ENCODE measurements at regions not wholly inside any gene's neighbourhood (a gene's known extent, or its start where the extent isn't known, plus 50 kb on each side); places are given as distances from the start of the nearest gene placed in this dataset.

DNA sequence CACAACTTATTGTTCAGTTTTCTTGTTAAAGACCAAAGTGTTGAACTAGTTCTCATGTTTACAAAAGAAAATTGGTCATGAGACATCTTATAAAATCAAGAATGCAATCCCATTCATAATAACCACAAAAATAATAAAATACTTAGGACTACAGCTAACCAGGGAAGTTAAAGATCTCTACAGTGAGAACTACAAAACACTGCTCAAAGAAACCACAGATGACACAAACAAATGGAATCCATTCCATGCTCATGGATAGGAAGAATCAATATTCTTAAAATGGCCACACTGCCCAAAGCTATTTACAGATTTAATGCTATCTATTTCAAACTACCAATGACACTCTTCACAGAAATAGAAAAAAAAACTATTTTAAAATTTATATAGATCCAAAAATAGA lies 1354.8 kb upstream of the CDH2 start:
- Histone ChIP-seq H3K36me3 (ENCODE audit: control insufficient read depth, insufficient read depth, low read length) (no peaks in the 10 kb centered on the region), H3K9me3 (no peaks in the 10 kb centered on the region), H3K4me3 (ENCODE audit: low read depth, low read length) (no peak overlapping the region), H3K27me3 (replicated peaks; ENCODE audit: control insufficient read depth, insufficient read depth, low read length) (no peaks in the 10 kb centered on the region), H3K4me1 (no peaks in the 10 kb centered on the region)
- intact Hi-C loops (cut with micrococcal nuclease; ENCODE audit: unreplicated experiment) = no loop called here
- TF ChIP-seq, protein P1, sequence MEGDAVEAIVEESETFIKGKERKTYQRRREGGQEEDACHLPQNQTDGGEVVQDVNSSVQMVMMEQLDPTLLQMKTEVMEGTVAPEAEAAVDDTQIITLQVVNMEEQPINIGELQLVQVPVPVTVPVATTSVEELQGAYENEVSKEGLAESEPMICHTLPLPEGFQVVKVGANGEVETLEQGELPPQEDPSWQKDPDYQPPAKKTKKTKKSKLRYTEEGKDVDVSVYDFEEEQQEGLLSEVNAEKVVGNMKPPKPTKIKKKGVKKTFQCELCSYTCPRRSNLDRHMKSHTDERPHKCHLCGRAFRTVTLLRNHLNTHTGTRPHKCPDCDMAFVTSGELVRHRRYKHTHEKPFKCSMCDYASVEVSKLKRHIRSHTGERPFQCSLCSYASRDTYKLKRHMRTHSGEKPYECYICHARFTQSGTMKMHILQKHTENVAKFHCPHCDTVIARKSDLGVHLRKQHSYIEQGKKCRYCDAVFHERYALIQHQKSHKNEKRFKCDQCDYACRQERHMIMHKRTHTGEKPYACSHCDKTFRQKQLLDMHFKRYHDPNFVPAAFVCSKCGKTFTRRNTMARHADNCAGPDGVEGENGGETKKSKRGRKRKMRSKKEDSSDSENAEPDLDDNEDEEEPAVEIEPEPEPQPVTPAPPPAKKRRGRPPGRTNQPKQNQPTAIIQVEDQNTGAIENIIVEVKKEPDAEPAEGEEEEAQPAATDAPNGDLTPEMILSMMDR (IDR thresholded peaks at IDR 0.05; ENCODE audit: insufficient read depth in 1 of 2, low read depth in 1 of 2, low read length in 1 of 2, severe bottlenecking in 1 of 2, unreplicated experiment in 1 of 2) = no peak
- POLR2A ChIA-PET = no interaction called here
- CTCF ChIA-PET = no interaction called here
- no peaks in the 10 kb centered on the region for H3K27me3 Mint-ChIP-seq (ENCODE audit: insufficient read depth, unreplicated experiment)
- H3K27ac Mint-ChIP-seq (ENCODE audit: unreplicated experiment) = no peak overlapping the region
- no peak for DNase-seq
- no peaks in the 10 kb centered on the region for H3K36me3 Mint-ChIP-seq (ENCODE audit: insufficient read depth, unreplicated experiment)
- H3K4me3 Mint-ChIP-seq (ENCODE audit: unreplicated experiment) = no peak overlapping the region
- BruUV-seq (replicated peaks) = no TSS peak
- H3K9me3 Mint-ChIP-seq (ENCODE audit: unreplicated experiment) = no peaks in the 10 kb centered on the region
- no peaks in the 10 kb centered on the region for H3K4me1 Mint-ChIP-seq (ENCODE audit: low read depth, unreplicated experiment)

DNA sequence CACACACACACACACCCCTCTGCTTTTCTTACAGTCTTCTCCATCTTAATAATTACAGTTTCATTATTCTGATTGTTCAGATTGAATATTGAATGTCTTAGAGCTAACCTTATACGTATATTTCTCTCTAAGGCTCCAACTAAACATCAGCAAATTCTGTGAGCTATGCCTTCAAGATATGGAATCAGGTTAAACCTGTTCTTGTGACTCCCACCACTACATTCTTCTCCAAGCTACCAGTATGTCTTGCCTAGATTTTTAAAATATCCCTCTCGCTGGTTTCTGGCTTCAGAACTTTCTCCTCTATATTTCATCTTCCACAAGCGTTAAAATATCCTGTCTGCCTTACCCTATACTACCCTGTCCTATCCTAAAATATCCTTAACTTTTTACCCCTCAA lies 1346.4 kb upstream of the CDH2 start:
- peaks cover 2% of the 10 kb centered on the region for H3K27me3 Mint-ChIP-seq (ENCODE audit: insufficient read depth, unreplicated experiment)
- H3K4me1 Mint-ChIP-seq (ENCODE audit: low read depth, unreplicated experiment) = no peaks in the 10 kb centered on the region
- POLR2A ChIA-PET = no interaction called here
- BruUV-seq (replicated peaks) = no TSS peak
- H3K36me3 ChIP-seq (ENCODE audit: control insufficient read depth, insufficient read depth, low read length) = no peaks in the 10 kb centered on the region
- no peak overlapping the region for H3K4me3 Mint-ChIP-seq (ENCODE audit: unreplicated experiment)
- H3K27ac Mint-ChIP-seq (ENCODE audit: unreplicated experiment) = no peak overlapping the region
- CTCF ChIA-PET = no interaction called here
- H3K36me3 Mint-ChIP-seq (ENCODE audit: insufficient read depth, unreplicated experiment) = no peaks in the 10 kb centered on the region
- intact Hi-C loops (cut with micrococcal nuclease; ENCODE audit: unreplicated experiment) = no loop called here
- no peaks in the 10 kb centered on the region for H3K27me3 ChIP-seq (replicated peaks; ENCODE audit: control insufficient read depth, insufficient read depth, low read length)
- H3K4me1 ChIP-seq = no peaks in the 10 kb centered on the region
- H3K9me3 ChIP-seq = no peaks in the 10 kb centered on the region
- no peaks in the 10 kb centered on the region for H3K9me3 Mint-ChIP-seq (ENCODE audit: unreplicated experiment)
- no peak for DNase-seq
- H3K4me3 ChIP-seq (ENCODE audit: low read depth, low read length) = no peak overlapping the region
- TF ChIP-seq, protein P1 (IDR thresholded peaks at IDR 0.05; ENCODE audit: insufficient read depth in 1 of 2, low read depth in 1 of 2, low read length in 1 of 2, severe bottlenecking in 1 of 2, unreplicated experiment in 1 of 2) = no peak

DNA sequence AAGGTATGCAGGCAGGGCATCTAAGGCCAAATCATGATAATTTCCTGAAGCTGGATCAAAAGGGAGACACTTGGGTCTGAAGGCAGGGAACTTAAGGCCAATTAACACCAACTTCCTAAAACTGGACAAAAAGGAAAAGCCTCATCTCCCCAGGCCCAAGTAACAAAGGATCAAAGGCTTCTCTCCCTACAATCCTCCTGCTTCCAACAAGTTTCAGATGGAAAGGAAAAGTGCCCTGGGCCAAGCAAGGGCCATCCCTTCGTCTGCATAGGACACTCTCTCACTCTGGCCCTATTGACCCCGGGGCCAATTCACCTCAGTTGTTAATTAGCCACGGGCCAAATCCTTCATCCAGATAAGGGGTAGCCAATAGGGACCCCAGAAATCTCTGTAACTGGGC lies 1335.8 kb upstream of the CDH2 start:
- POLR2A ChIA-PET = no interaction called here
- no peak overlapping the region for H3K4me3 Mint-ChIP-seq (ENCODE audit: unreplicated experiment)
- Histone ChIP-seq H3K4me3 (ENCODE audit: low read depth, low read length) (no peak overlapping the region), H3K36me3 (ENCODE audit: control insufficient read depth, insufficient read depth, low read length) (no peaks in the 10 kb centered on the region), H3K9me3 (no peaks in the 10 kb centered on the region), H3K27me3 (replicated peaks; ENCODE audit: control insufficient read depth, insufficient read depth, low read length) (no peaks in the 10 kb centered on the region), H3K4me1 (no peaks in the 10 kb centered on the region)
- H3K4me1 Mint-ChIP-seq (ENCODE audit: low read depth, unreplicated experiment) = no peaks in the 10 kb centered on the region
- no peaks in the 10 kb centered on the region for H3K9me3 Mint-ChIP-seq (ENCODE audit: unreplicated experiment)
- H3K27me3 Mint-ChIP-seq (ENCODE audit: insufficient read depth, unreplicated experiment) = no peaks in the 10 kb centered on the region
- BruUV-seq (replicated peaks) = no TSS peak
- no peaks in the 10 kb centered on the region for H3K36me3 Mint-ChIP-seq (ENCODE audit: insufficient read depth, unreplicated experiment)
- DNase-seq = peak in 1 of 2 experiments; percentile 0
- intact Hi-C loops (cut with micrococcal nuclease; ENCODE audit: unreplicated experiment) = no loop called here
- no peak overlapping the region for H3K27ac Mint-ChIP-seq (ENCODE audit: unreplicated experiment)
- CTCF ChIA-PET = no interaction called here
- TF ChIP-seq, protein P1 (IDR thresholded peaks at IDR 0.05; ENCODE audit: insufficient read depth in 1 of 2, low read depth in 1 of 2, low read length in 1 of 2, severe bottlenecking in 1 of 2, unreplicated experiment in 1 of 2) = no peak
